BLaER1 treated with 17β-estradiol and CSF1 and Interleukin-3, amounts not matched to agents 10 nM and 100 nM (cell line): ENCODE measurements at regions not wholly inside any gene's neighbourhood (a gene's known extent, or its start where the extent isn't known, plus 50 kb on each side); places are given as distances from the start of the nearest gene placed in this dataset.
A peak's percentile ranks its signal among the peaks of the same experiment; 100 is the strongest.

Experiments used
- H3K27ac ChIP-seq, 11 experiments: shearing (Covaris generic); formaldehyde crosslinking; 2 replicates each; pipeline ENCODE4 v1.8.1; 2022
- H3K27me3 ChIP-seq, 11 experiments: shearing (Covaris generic); formaldehyde crosslinking; 2 replicates each; pipeline ENCODE4 v1.8.1; 2022
- H3K36me3 ChIP-seq, 11 experiments: shearing (Covaris generic); formaldehyde crosslinking; 2 replicates each; pipeline ENCODE4 v1.8.1; 2022
- H3K4me1 ChIP-seq, 10 experiments: shearing (Covaris generic); formaldehyde crosslinking; 2 replicates each; pipeline ENCODE4 v1.8.1; 2022
- H3K4me2 ChIP-seq, 11 experiments: shearing (Covaris generic); formaldehyde crosslinking; 2 replicates each; pipeline ENCODE4 v1.8.1; 2022
- H3K4me3 ChIP-seq, 10 experiments: shearing (Covaris generic); formaldehyde crosslinking; 2 replicates each; pipeline ENCODE4 v1.8.1; 2022
- H3K9ac ChIP-seq, 11 experiments: shearing (Covaris generic); formaldehyde crosslinking; 2 replicates each; pipeline ENCODE4 v1.8.1; 2022
- H3K9me3 ChIP-seq, 11 experiments: shearing (Covaris generic); formaldehyde crosslinking; replicated peaks in 1 of 11; 2 replicates each; pipeline ENCODE4 v1.8.1; 2022
- H4K20me1 ChIP-seq, 11 experiments: shearing (Covaris generic); formaldehyde crosslinking; 2 replicates each; pipeline ENCODE4 v1.8.1; 2022
- Cebpa-rat ChIP-seq, 11 experiments: shearing (Covaris generic); IDR thresholded peaks; 2 replicates each; pipeline ENCODE4 v1.8.1; 2022

DNA sequence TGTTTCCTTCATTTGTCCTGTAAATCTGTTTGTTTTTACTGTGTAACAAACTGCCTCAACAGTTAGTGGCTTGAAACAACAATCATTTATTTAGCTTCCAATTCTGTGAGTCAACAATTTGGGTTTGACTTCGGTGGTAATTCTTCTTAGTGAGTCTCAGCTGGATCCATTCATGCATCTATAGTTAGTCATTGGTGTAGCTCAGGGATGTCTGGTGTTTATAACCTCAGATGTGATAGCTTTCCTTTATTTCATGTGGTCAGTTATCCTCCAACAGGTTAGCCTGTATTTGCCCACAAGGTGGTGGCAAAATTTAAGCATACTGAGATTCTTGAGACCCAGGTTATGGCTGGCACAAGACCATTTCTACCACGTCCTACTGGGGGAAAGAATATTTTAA is 1267.2 kb downstream of the RAPGEF2 start:
- Histone ChIP-seq H3K27ac (no peak overlapping the region), H3K4me1 (no peaks in the 10 kb centered on the region), H3K4me3 (no peak overlapping the region), H4K20me1 (no peaks in the 10 kb centered on the region), H3K9ac (no peak overlapping the region), H3K27me3 (no peaks in the 10 kb centered on the region), H3K36me3 (no peaks in the 10 kb centered on the region), H3K9me3 (no peaks in the 10 kb centered on the region), H3K4me2 (no peak overlapping the region)
- no peak for TF ChIP-seq Cebpa-rat (IDR thresholded peaks at IDR 0.05)

DNA sequence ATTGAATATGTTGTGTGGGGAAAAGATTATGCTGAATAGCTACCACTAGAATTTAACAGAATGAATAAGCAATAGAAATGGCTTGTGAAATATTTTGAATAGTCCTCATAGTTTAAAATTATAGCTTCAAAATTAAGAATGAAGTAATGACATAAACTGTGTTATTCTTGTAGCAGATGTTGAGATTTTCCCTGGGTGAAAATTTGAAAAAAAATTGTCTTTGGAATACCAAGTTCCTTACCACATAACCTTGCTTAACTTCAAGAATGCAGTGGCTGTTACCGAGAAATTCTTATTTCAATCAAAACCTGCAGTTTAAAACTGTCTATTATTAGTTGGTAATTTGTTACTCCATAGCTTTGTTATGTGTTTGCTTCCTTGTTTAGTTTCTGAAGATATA is 1268.6 kb downstream of the RAPGEF2 start:
- H3K9ac ChIP-seq: no peak overlapping the region
- no peaks in the 10 kb centered on the region for H3K27me3 ChIP-seq
- no peaks in the 10 kb centered on the region for H4K20me1 ChIP-seq
- no peaks in the 10 kb centered on the region for H3K4me1 ChIP-seq
- TF ChIP-seq Cebpa-rat (IDR thresholded peaks at IDR 0.05): no peak
- no peaks in the 10 kb centered on the region for H3K9me3 ChIP-seq
- no peak overlapping the region for H3K27ac ChIP-seq
- H3K4me2 ChIP-seq: no peak overlapping the region
- no peaks in the 10 kb centered on the region for H3K36me3 ChIP-seq
- no peak overlapping the region for H3K4me3 ChIP-seq

DNA sequence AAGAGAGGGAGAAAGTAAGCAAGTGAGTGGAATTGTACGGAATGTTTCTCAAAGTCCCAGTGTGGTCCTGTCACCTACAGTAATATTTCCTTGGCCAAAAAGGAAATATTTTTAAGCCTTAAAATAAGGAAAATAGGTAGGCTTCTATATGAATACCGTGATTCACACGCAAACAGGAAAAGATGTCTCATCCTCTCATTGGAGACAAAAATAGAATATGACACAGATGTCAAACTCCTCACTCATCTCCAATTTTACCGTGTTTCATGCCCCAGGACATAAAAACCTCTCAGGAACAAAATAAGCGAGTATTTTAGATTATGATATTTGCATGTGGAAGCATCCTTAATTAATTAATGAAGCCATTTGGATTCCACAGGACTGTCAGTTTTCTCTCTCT is 1269.5 kb downstream of the RAPGEF2 start:
- H3K27ac ChIP-seq: no peak overlapping the region
- H3K4me1 ChIP-seq: no peaks in the 10 kb centered on the region
- no peak for TF ChIP-seq Cebpa-rat (IDR thresholded peaks at IDR 0.05)
- no peak overlapping the region for H3K4me3 ChIP-seq
- H3K4me2 ChIP-seq: no peak overlapping the region
- H3K27me3 ChIP-seq: no peaks in the 10 kb centered on the region
- H4K20me1 ChIP-seq: no peaks in the 10 kb centered on the region
- no peak overlapping the region for H3K9ac ChIP-seq
- H3K36me3 ChIP-seq: no peaks in the 10 kb centered on the region
- no peaks in the 10 kb centered on the region for H3K9me3 ChIP-seq

DNA sequence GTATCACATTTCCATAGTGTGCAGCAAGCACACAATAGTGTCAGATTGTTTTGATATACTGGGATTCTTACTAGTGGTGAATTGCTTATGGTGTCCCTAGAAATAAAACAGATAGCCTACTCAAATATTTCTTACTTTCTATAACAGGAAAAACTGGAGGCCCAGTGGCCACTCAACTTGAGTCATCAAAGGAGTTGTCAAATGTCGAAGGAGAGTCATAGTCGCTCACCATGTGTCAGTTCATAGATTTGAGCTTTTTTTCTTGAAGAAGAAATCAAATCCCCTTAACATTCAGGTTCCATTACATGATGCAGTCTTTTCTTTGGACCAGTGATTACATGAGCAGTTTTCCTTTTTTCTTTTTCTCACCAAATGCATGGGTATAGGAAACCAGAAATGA is 1271.0 kb downstream of the RAPGEF2 start:
- Histone ChIP-seq H3K36me3 (no peaks in the 10 kb centered on the region), H3K9me3 (no peaks in the 10 kb centered on the region), H3K4me2 (no peak overlapping the region), H3K27me3 (no peaks in the 10 kb centered on the region), H3K9ac (no peak overlapping the region), H4K20me1 (no peaks in the 10 kb centered on the region), H3K4me1 (no peaks in the 10 kb centered on the region), H3K27ac (no peak overlapping the region), H3K4me3 (no peak overlapping the region)
- no peak for TF ChIP-seq Cebpa-rat (IDR thresholded peaks at IDR 0.05)

DNA sequence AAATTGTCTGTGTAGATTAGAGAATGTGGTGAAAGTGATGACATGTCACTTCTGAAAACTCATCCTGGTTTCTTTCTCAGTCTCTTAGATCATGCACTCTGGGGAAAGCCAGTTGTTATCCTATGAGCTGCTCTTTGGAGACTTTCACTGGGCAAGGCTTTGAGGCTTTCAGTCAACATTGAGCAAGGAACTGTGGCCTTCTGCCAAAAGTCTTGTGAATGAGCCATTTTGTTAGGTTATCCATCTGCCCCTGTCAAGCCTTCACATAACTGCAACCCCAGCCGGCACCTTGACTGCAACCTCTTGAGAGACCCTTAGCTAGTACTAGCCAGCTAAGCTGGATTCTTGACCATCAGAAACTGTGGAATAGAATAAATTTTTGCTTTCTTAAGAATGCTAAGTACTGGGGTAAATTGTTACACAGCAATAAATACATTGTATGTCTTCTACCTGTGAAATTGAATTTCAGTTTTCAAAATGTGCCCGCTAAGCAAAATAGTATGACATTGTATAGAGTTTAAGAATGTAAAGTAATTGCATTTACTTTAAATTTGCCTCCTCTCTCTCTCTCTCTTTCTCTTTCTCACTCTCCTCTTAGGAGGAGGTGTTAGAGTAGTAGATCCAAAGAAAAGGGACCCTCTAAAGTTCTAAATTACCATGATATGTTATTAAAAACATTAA is 1273.0 kb downstream of the RAPGEF2 start:
- no peak for TF ChIP-seq Cebpa-rat (IDR thresholded peaks at IDR 0.05)
- Histone ChIP-seq H3K4me3 (no peak overlapping the region), H3K36me3 (no peaks in the 10 kb centered on the region), H3K4me2 (no peak overlapping the region), H3K4me1 (no peaks in the 10 kb centered on the region), H3K27ac (no peak overlapping the region), H3K27me3 (no peaks in the 10 kb centered on the region), H3K9me3 (no peaks in the 10 kb centered on the region), H3K9ac (no peak overlapping the region), H4K20me1 (no peaks in the 10 kb centered on the region)

DNA sequence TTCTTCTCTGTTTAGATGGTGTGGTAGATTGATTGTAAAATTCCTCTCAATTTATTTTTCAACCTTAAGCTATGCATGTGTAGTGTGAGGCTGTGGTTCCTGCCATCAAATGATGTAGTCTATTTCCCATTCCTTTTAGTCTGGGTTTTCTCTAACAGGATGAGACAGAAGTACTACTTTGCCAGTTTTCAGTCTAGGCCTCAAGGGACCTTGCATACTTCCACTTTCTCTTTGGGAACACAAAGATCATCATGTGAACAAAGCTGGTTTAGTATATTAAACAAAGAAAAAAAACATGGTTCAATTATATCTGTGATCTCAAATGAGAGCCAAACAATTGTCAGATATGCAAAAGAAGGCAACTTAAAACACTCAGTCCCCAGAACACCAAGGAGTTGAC is 1284.0 kb downstream of the RAPGEF2 start:
- Histone ChIP-seq H3K9me3 (peaks cover 19 to 26% (median 22%) of the 10 kb centered on the region in 11 experiments), H4K20me1 (no peaks in the 10 kb centered on the region)
- no peak for TF ChIP-seq Cebpa-rat (IDR thresholded peaks at IDR 0.05)

DNA sequence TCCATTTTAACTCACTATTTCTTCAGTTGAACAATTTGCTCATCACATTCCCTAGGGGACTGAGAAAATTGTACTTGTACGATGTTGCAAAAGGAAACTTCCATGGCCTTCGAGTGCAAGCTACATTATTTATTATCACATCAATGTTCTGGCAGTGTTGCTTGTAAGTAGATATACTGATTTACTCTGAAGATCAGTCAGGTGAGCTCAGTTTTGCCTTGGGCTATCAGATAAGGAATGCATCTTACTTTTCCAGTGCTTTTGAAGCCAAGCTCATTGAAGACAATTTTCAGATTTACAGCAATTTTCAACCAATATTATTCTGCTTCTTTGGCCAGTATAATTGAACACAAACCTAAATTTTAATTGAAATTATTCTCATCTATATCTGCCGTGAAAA is 1296.9 kb downstream of the RAPGEF2 start:
- Histone ChIP-seq H3K36me3 (no peaks in the 10 kb centered on the region), H3K9ac (no peak overlapping the region), H3K27me3 (no peaks in the 10 kb centered on the region), H3K4me1 (peaks cover 0 to 15% (median 0%) of the 10 kb centered on the region in 10 experiments; a peak in 3 of 20 replicates), H3K9me3 (peaks cover 0 to 9% (median 6%) of the 10 kb centered on the region in 11 experiments; a peak in 10 of 22 replicates), H4K20me1 (no peaks in the 10 kb centered on the region), H3K4me2 (no peak overlapping the region), H3K4me3 (no peak overlapping the region), H3K27ac (no peak overlapping the region)
- no peak for TF ChIP-seq Cebpa-rat (IDR thresholded peaks at IDR 0.05)

More for the DNA sequence above, 1284.0 kb downstream of the RAPGEF2 start:
- H3K9ac ChIP-seq: no peak overlapping the region
- H3K4me3 ChIP-seq: no peak overlapping the region
- no peaks in the 10 kb centered on the region for H3K27me3 ChIP-seq
- H3K4me1 ChIP-seq: peaks cover 0 to 11% (median 8%) of the 10 kb centered on the region in 10 experiments; a peak in 8 of 20 replicates
- peak overlapping the region in 7 of 11 experiments; percentile 8 to 48 (median 28); a peak in 8 of 22 replicates for H3K4me2 ChIP-seq
- peak overlapping the region in 4 of 11 experiments; percentile 11 to 60 (median 48); a peak in 6 of 22 replicates for H3K27ac ChIP-seq
- peaks cover 0 to 7% (median 0%) of the 10 kb centered on the region in 11 experiments; a peak in 2 of 22 replicates for H3K36me3 ChIP-seq

DNA sequence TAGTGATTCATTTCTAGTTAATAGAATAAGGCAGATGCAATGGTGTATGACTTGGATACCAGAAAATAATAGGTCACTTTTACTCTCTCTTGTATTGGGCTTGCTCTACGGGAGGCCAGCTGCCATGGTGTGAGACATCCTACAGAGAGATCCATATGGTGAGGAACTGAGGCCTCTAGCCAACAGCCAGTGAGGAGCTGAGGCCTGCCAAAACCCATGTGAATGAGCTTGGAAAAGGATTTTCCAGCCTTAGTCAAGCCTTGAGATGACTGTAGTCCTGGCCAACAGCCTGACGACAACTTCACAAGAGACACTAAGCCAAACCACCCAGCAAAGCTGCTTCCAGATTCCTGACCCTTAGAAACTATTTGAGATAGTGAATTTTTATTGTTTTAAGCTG is 1300.2 kb downstream of the RAPGEF2 start:
- Histone ChIP-seq H4K20me1 (no peaks in the 10 kb centered on the region), H3K9ac (no peak overlapping the region), H3K4me2 (no peak overlapping the region), H3K27ac (no peak overlapping the region), H3K4me3 (no peak overlapping the region), H3K27me3 (no peaks in the 10 kb centered on the region), H3K4me1 (no peaks in the 10 kb centered on the region), H3K9me3 (peaks cover 0 to 9% (median 6%) of the 10 kb centered on the region in 11 experiments; a peak in 10 of 22 replicates), H3K36me3 (no peaks in the 10 kb centered on the region)
- no peak for TF ChIP-seq Cebpa-rat (IDR thresholded peaks at IDR 0.05)

DNA sequence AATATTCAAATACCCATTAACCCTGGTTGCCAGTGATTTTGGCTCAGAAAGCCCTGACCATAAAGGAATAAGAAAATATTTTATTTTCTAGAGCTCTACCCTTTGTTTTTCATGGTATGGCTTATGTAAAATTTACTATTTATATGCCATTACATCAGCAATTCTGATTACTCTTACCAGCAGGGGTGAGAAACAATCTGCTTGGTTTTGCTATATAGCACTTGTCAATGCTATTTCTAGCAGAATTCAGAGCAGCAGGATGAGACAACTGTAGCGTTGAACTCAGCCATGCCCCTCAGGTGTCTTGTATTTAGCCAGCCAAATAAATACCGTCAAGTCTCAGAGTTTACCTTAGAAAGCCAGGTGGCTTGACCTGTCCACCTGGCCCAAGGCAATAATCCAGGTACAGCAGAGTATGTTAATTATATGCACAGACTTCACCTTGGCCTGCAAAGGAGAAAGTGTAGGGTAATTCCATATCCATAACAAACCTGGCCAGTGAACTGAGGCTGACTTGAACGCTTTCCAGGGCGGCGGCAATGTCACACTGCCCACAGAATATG is 1303.5 kb downstream of the RAPGEF2 start:
- H4K20me1 ChIP-seq: no peaks in the 10 kb centered on the region
- TF ChIP-seq Cebpa-rat (IDR thresholded peaks at IDR 0.05): no peak
- H3K4me2 ChIP-seq: no peak overlapping the region
- no peaks in the 10 kb centered on the region for H3K9me3 ChIP-seq
- H3K36me3 ChIP-seq: no peaks in the 10 kb centered on the region
- H3K4me3 ChIP-seq: no peak overlapping the region
- no peak overlapping the region for H3K27ac ChIP-seq
- no peaks in the 10 kb centered on the region for H3K4me1 ChIP-seq
- no peaks in the 10 kb centered on the region for H3K27me3 ChIP-seq
- H3K9ac ChIP-seq: no peak overlapping the region

DNA sequence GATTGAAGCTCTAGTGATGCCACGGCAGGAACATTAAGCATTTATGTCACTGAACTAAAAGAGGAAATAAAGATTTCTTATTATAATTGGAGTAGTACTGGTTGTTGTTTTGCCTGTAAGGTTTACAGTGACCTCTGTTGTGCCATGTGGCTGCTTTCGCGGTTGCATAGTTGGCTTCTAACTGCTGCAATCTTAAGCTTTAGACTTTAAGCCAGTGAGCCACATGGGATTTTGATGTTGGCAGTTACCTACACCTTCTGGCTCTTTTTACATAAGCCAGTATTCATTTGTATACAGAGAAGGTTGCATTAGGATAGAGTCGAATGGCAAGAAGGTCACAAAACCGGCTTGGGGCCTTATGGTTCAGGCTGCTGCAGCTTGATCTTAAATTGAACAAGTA is 1311.6 kb downstream of the RAPGEF2 start:
- no peak overlapping the region for H3K4me2 ChIP-seq
- H3K36me3 ChIP-seq: no peaks in the 10 kb centered on the region
- H3K4me3 ChIP-seq: no peak overlapping the region
- H3K9me3 ChIP-seq: no peaks in the 10 kb centered on the region
- H3K9ac ChIP-seq: no peak overlapping the region
- H3K4me1 ChIP-seq: peaks cover 0 to 8% (median 0%) of the 10 kb centered on the region in 10 experiments; a peak in 3 of 20 replicates
- no peak overlapping the region for H3K27ac ChIP-seq
- H3K27me3 ChIP-seq: no peaks in the 10 kb centered on the region
- no peaks in the 10 kb centered on the region for H4K20me1 ChIP-seq
- TF ChIP-seq Cebpa-rat (IDR thresholded peaks at IDR 0.05): no peak
